ENCODE measurements at regions not wholly inside any gene's neighbourhood (a gene's known extent, or its start where the extent isn't known, plus 50 kb on each side); places are given as distances from the start of the nearest gene placed in this dataset.

DNA sequence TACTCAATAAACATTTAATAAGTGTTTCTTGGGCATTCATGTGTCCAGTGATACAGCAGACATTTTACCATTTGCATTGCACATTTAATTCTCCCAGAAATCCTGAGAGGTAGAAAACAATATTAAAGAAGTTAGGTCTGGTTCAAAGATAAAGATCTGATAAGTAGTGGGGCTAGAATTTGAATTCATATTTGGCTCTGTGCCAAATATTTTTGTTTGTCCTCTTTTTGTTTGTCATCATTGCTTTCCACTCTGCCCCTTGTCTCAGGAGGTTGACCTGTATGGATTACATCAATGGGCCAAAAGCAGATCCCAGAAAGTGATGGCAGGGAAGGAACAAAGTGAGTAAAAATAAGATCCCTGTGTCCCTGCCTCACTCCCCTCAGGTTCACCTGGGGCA is 441.9 kb upstream of the PKDCC start:
- TF ChIP-seq POLR2A (IDR thresholded peaks at IDR 0.05; ENCODE audit: low read depth, low read length) (no peak), POLR2AphosphoS5 (IDR thresholded peaks at IDR 0.05; ENCODE audit: low read depth, low read length) (no peak), TAF1 (IDR thresholded peaks at IDR 0.05; ENCODE audit: low read depth, low read length) (no peak), SPI1 (IDR thresholded peaks at IDR 0.05; ENCODE audit: low read depth, low read length) (no peak), POU2F2 (IDR thresholded peaks at IDR 0.05; ENCODE audit: low read depth, low read length) (no peak)
